ENCODE measurements at regions not wholly inside any gene's neighbourhood (a gene's known extent, or its start where the extent isn't known, plus 50 kb on each side); places are given as distances from the start of the nearest gene placed in this dataset.

DNA sequence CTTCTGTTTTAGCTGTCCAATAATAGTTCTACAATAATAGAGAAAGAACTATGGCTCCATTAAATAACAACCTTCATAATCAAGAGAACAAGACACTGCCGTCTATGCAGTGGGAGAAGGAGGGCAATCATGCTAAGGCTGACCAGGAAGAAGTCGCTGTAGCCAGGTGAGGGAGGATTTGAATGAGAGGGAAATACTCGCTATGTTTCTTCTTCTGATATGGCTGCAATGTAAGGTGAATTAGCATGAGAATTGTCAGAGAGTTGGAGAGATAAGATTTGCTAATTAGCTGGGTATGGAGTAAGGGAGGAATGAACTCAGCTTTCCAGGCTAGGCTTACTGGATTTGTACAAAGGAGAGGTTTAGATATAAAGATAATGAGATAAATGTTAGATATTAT, 555.4 kb upstream of the ZNF385D start:
- H3F3A ChIP-seq (replicated peaks; ENCODE audit: insufficient read depth) = no peaks in the 10 kb centered on the region
- H3K4me1 ChIP-seq (ENCODE audit: control insufficient read depth in 1 of 2, insufficient read depth in 2 of 2, low read depth in 1 of 2, low read length in 1 of 2) = no peaks in the 10 kb centered on the region
- H2AFZ ChIP-seq (ENCODE audit: low read depth) = no peak overlapping the region
- H3K4me2 ChIP-seq = no peak overlapping the region
- H3K9me2 ChIP-seq = no peaks in the 10 kb centered on the region
- ChIA-PET CTCF (no interaction called here), POLR2A (no interaction called here)
- no peaks in the 10 kb centered on the region for H3K9me3 ChIP-seq
- TF ChIP-seq CHD2 (IDR thresholded peaks at IDR 0.05; ENCODE audit: low read length, partially characterized antibody) = no peak
- no peak for TF ChIP-seq TEAD4 (IDR thresholded peaks at IDR 0.05; ENCODE audit: borderline replicate concordance, insufficient read depth)
- no peak for TF ChIP-seq GATA2 (CRISPR knock-in tag; IDR thresholded peaks at IDR 0.05)
- TF ChIP-seq RCOR1 (IDR thresholded peaks at IDR 0.05; ENCODE audit: low read length) = no peak
- no peak for TF ChIP-seq MEF2A (IDR thresholded peaks at IDR 0.05; ENCODE audit: borderline replicate concordance, low read depth)
- TF ChIP-seq RFX5 (IDR thresholded peaks at IDR 0.05; ENCODE audit: low read length) = no peak
- TF ChIP-seq SMC3 (IDR thresholded peaks at IDR 0.05; ENCODE audit: low read depth, low read length) = no peak
- no peak for TF ChIP-seq GABPA (IDR thresholded peaks at IDR 0.05; ENCODE audit: low read depth)
- TF ChIP-seq ELF1 (IDR thresholded peaks at IDR 0.05) = no peak
- TF ChIP-seq, protein P1, sequence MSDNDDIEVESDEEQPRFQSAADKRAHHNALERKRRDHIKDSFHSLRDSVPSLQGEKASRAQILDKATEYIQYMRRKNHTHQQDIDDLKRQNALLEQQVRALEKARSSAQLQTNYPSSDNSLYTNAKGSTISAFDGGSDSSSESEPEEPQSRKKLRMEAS (IDR thresholded peaks at IDR 0.05; ENCODE audit: low read depth) = no peak
- TF ChIP-seq EZH2phosphoT487 (IDR thresholded peaks at IDR 0.05; ENCODE audit: borderline replicate concordance, low read depth) = no peak
- TF ChIP-seq, protein P2, sequence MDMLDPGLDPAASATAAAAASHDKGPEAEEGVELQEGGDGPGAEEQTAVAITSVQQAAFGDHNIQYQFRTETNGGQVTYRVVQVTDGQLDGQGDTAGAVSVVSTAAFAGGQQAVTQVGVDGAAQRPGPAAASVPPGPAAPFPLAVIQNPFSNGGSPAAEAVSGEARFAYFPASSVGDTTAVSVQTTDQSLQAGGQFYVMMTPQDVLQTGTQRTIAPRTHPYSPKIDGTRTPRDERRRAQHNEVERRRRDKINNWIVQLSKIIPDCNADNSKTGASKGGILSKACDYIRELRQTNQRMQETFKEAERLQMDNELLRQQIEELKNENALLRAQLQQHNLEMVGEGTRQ (IDR thresholded peaks at IDR 0.05; ENCODE audit: borderline replicate concordance, low read depth, low read length) = no peak
- no peak for TF ChIP-seq YY1 (IDR thresholded peaks at IDR 0.05; ENCODE audit: low read depth)
- TF ChIP-seq POLR2AphosphoS5 (IDR thresholded peaks at IDR 0.05; ENCODE audit: low read depth, low read length) = no peak
- TF ChIP-seq, protein P3, sequence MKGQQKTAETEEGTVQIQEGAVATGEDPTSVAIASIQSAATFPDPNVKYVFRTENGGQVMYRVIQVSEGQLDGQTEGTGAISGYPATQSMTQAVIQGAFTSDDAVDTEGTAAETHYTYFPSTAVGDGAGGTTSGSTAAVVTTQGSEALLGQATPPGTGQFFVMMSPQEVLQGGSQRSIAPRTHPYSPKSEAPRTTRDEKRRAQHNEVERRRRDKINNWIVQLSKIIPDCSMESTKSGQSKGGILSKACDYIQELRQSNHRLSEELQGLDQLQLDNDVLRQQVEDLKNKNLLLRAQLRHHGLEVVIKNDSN (IDR thresholded peaks at IDR 0.05; ENCODE audit: borderline replicate concordance, low read depth) = no peak
- TF ChIP-seq, protein P4, sequence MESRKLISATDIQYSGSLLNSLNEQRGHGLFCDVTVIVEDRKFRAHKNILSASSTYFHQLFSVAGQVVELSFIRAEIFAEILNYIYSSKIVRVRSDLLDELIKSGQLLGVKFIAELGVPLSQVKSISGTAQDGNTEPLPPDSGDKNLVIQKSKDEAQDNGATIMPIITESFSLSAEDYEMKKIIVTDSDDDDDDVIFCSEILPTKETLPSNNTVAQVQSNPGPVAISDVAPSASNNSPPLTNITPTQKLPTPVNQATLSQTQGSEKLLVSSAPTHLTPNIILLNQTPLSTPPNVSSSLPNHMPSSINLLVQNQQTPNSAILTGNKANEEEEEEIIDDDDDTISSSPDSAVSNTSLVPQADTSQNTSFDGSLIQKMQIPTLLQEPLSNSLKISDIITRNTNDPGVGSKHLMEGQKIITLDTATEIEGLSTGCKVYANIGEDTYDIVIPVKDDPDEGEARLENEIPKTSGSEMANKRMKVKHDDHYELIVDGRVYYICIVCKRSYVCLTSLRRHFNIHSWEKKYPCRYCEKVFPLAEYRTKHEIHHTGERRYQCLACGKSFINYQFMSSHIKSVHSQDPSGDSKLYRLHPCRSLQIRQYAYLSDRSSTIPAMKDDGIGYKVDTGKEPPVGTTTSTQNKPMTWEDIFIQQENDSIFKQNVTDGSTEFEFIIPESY (IDR thresholded peaks at IDR 0.05; ENCODE audit: borderline replicate concordance, low read depth) = no peak
- TF ChIP-seq, protein P5, sequence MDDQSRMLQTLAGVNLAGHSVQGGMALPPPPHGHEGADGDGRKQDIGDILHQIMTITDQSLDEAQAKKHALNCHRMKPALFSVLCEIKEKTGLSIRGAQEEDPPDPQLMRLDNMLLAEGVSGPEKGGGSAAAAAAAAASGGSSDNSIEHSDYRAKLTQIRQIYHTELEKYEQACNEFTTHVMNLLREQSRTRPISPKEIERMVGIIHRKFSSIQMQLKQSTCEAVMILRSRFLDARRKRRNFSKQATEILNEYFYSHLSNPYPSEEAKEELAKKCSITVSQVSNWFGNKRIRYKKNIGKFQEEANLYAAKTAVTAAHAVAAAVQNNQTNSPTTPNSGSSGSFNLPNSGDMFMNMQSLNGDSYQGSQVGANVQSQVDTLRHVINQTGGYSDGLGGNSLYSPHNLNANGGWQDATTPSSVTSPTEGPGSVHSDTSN (IDR thresholded peaks at IDR 0.05) = no peak
- 55% methylated on average over 3 of the region's 3 CpGs for WGBS (ENCODE audit: low lambda C conversion rate)
- no peak overlapping the region for H3K27ac ChIP-seq (ENCODE audit: low read depth in 2 of 2, low read length in 1 of 2)
- no peaks in the 10 kb centered on the region for H4K20me1 ChIP-seq (ENCODE audit: insufficient read depth)
- H3K36me3 ChIP-seq (replicated peaks in 1 of 2; ENCODE audit: control insufficient read depth in 1 of 2, insufficient read depth in 2 of 2, low read length in 1 of 2) = no peaks in the 10 kb centered on the region
- no peak for DNase-seq
- H3K4me3 ChIP-seq (ENCODE audit: low read depth in 2 of 2, low read length in 1 of 2) = no peak overlapping the region
- no peaks in the 10 kb centered on the region for H3K27me3 ChIP-seq (ENCODE audit: insufficient read depth)
- no peak overlapping the region for H3K9ac ChIP-seq
- no peaks in the 10 kb centered on the region for H3K79me2 ChIP-seq (ENCODE audit: insufficient read depth)

Data from SK-N-SH (cell line).